ENCODE measurements at regions not wholly inside any gene's neighbourhood (a gene's known extent, or its start where the extent isn't known, plus 50 kb on each side); places are given as distances from the start of the nearest gene placed in this dataset.

DNA sequence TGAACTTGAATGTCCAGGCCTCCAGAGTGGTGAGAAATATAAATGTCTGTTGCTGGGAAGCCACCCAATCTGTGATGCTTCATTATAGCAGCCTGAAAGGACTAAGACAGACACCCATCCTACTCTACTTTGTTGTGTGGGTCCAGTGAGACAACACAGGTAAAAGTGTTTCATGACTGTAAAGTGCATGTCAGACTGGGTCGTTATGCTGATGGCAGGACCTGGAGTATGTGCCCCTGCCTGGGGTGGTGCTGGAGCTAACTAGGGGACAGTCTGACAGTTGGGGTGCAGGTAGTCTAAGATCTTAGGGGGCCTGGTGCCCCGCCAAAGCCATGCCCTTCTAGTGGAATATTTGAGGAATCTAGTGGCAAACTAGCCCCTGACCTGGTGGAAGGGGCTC lies 165.6 kb downstream of the TRIM29 start:
- TF ChIP-seq EZH2 (IDR thresholded peaks at IDR 0.05; ENCODE audit: low read depth, unreplicated experiment) (no peak), POLR2AphosphoS5 (IDR thresholded peaks at IDR 0.05; ENCODE audit: low read depth) (no peak), EZH2phosphoT487 (IDR thresholded peaks at IDR 0.05; ENCODE audit: unreplicated experiment) (no peak), CREB1 (CRISPR knock-in tag; IDR thresholded peaks at IDR 0.05; ENCODE audit: low read depth) (no peak), NANOG (IDR thresholded peaks at IDR 0.05; ENCODE audit: borderline replicate concordance) (no peak), JUNB (IDR thresholded peaks at IDR 0.05; ENCODE audit: unreplicated experiment) (no peak), STAT1 (IDR thresholded peaks at IDR 0.05; ENCODE audit: unreplicated experiment) (no peak)
- TF ChIP-seq, protein P1, sequence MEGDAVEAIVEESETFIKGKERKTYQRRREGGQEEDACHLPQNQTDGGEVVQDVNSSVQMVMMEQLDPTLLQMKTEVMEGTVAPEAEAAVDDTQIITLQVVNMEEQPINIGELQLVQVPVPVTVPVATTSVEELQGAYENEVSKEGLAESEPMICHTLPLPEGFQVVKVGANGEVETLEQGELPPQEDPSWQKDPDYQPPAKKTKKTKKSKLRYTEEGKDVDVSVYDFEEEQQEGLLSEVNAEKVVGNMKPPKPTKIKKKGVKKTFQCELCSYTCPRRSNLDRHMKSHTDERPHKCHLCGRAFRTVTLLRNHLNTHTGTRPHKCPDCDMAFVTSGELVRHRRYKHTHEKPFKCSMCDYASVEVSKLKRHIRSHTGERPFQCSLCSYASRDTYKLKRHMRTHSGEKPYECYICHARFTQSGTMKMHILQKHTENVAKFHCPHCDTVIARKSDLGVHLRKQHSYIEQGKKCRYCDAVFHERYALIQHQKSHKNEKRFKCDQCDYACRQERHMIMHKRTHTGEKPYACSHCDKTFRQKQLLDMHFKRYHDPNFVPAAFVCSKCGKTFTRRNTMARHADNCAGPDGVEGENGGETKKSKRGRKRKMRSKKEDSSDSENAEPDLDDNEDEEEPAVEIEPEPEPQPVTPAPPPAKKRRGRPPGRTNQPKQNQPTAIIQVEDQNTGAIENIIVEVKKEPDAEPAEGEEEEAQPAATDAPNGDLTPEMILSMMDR (conservative IDR thresholded peaks at IDR 0.05; ENCODE audit: low read depth in 2 of 2), result no peak
- TF ChIP-seq, protein P2, sequence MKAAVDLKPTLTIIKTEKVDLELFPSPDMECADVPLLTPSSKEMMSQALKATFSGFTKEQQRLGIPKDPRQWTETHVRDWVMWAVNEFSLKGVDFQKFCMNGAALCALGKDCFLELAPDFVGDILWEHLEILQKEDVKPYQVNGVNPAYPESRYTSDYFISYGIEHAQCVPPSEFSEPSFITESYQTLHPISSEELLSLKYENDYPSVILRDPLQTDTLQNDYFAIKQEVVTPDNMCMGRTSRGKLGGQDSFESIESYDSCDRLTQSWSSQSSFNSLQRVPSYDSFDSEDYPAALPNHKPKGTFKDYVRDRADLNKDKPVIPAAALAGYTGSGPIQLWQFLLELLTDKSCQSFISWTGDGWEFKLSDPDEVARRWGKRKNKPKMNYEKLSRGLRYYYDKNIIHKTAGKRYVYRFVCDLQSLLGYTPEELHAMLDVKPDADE (IDR thresholded peaks at IDR 0.05), result no peak
- TF ChIP-seq, protein P3, sequence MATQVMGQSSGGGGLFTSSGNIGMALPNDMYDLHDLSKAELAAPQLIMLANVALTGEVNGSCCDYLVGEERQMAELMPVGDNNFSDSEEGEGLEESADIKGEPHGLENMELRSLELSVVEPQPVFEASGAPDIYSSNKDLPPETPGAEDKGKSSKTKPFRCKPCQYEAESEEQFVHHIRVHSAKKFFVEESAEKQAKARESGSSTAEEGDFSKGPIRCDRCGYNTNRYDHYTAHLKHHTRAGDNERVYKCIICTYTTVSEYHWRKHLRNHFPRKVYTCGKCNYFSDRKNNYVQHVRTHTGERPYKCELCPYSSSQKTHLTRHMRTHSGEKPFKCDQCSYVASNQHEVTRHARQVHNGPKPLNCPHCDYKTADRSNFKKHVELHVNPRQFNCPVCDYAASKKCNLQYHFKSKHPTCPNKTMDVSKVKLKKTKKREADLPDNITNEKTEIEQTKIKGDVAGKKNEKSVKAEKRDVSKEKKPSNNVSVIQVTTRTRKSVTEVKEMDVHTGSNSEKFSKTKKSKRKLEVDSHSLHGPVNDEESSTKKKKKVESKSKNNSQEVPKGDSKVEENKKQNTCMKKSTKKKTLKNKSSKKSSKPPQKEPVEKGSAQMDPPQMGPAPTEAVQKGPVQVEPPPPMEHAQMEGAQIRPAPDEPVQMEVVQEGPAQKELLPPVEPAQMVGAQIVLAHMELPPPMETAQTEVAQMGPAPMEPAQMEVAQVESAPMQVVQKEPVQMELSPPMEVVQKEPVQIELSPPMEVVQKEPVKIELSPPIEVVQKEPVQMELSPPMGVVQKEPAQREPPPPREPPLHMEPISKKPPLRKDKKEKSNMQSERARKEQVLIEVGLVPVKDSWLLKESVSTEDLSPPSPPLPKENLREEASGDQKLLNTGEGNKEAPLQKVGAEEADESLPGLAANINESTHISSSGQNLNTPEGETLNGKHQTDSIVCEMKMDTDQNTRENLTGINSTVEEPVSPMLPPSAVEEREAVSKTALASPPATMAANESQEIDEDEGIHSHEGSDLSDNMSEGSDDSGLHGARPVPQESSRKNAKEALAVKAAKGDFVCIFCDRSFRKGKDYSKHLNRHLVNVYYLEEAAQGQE (IDR thresholded peaks at IDR 0.05; ENCODE audit: unreplicated experiment), result no peak
